UCSD-AML1 (cell line): ENCODE measurements at regions not wholly inside any gene's neighbourhood (a gene's known extent, or its start where the extent isn't known, plus 50 kb on each side); places are given as distances from the start of the nearest gene placed in this dataset.
"Not testable (repeated sequence)": the region's sequence is repeated elsewhere in the genome, so short reads cannot be mapped to it uniquely, and the experiment has no call there.

Experiments
- DNase-seq: peaks from one replicate; lab custom pipeline; 2025; ENCODE audit not compliant: unreplicated experiment; lab: John Stamatoyannopoulos, UW

DNA sequence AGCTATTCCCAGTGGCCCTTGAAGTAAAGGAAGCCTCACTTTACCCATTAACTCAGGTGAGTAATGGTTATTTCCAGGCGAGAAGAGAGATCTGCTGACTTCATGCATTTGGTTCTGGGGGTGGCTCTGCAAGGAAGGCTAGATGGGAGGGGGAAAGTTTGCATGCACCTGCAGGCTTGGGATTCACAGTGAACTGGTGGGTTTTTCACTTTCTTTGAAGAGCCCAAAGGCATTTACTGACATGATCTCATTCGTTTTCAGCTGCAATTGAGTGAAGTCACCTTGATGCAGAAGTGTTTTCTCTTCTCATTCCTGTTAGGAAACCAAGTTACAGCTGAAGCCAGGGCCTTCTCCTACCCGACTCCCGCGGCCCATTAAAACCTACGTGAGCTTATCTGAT, 131.0 kb upstream of the N4BP1 start:
- no peak for DNase-seq

DNA sequence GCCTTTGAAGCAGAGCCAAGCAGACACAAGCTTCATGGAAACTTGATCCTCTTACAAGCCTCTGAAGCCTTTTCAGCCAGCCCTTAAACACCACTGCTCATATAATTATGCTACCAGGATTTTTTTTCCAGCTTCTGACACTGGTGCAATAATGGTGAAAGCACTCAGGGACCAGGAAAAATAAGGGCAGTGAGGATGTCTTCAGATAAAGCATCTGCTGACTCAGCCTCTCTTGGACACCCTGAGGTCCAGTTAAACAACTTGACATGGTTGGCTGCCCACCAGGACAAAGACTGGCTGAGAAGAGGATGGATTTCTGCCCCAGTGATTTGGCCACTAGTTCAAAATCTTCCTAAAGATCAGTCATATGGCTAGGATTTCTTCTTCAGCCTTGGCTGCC, 124.2 kb upstream of the N4BP1 start:
- DNase-seq, result no peak

DNA sequence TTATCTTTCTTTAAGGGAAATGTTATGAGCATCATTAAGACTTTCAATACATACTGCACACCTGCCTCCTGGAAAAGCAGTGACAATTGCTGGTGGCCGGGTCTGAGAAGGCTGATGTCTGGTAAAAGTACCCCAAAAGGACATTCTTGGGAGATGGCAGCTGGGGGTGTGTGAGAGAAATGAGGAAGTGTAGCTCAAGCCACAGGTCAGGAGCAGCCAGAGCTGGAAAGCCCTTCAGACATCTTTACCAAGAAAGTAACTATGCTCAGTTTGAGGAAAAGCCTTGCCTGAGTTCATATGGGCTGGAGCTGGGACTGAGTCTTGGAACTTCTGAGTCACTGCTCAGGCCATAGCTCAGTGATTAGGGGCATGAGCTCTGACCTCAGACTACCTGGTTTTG, 94.7 kb upstream of the N4BP1 start:
- no peak for DNase-seq

DNA sequence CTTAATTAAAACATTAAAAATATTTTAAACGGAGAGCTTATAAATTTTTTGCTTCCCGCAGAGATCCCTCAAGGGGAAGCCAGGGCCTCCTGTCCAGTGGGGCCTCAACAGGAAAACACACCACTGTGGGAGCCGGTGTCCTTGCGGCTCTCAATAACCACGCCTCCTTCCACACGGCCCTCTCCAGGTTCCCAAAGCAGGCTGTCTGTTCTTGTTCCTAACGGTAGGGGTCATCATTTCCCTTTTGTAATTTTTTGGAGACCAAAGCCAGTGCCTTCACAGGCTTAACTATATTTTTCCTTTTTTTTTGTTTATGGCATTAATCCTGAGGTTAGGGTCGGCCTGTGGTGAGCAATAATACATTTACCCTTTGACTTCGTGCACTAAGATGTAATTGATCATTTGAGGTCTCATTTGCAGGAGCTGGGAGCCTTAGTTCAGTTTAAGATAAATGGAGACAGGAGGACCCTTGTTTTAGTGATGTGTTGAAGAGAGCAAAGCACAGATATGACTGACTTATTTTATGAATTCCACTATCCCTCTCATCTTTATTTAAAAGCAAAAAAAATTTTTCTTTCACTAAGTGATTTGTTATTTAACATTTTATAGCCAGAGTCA, 77.5 kb upstream of the N4BP1 start:
- DNase-seq, result peak; percentile 60

DNA sequence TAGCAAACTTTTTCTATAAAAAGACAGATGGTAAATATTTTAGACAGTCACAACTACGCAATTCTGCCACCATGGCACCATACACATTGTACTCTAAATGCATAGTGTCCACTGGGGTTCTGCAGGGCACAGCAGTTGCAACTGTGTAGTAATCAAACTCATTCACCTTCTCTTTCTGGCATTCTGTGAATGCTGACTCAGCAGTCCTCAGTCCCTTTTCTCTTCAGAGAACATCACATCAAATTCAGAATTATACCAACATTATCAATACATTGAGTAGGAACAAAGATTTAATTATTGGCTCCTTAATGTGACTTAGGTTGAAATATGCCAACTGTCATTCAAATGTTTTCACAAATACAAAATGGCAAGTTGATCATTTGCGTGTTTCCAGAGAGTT, 74.2 kb upstream of the N4BP1 start:
- no peak for DNase-seq

DNA sequence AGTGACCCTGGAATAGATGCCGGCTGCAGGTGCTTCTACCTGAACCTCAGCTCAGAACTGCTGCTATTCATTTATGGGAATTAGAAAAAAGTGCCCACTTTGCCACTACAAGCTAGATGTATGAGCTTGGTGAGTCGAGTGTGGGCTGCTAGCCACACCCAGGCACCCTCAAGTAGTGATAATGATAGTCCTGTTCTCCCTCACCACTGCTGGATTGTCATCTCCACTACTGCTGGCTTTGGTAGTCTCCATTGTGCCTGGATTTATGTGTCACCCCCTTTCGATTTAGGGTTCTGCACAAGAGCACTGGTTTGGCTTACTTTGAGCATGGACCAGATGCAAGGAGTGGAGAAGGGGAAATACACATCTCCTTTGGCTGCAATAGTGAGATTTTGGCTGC, 73.0 kb upstream of the N4BP1 start:
- DNase-seq, result no peak

DNA sequence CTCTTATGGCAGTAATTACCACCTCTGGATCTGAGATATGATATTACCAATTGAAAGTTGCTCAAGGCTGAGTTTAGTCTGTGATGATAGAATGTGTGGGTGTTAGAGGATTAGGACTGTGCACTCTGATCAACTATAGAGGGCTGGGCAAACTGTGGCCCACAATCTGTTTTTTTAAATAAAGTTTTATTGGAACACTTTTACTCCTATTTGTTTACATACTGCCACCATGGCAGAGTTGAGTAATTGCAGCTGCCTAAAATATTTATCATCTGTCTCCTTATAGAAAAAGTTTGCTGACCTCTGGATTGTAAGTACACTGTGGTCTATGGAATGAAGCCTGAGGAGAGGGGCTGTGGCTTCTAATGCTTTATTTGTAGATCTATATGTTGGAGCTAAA, 71.5 kb upstream of the N4BP1 start:
- DNase-seq, result no peak

DNA sequence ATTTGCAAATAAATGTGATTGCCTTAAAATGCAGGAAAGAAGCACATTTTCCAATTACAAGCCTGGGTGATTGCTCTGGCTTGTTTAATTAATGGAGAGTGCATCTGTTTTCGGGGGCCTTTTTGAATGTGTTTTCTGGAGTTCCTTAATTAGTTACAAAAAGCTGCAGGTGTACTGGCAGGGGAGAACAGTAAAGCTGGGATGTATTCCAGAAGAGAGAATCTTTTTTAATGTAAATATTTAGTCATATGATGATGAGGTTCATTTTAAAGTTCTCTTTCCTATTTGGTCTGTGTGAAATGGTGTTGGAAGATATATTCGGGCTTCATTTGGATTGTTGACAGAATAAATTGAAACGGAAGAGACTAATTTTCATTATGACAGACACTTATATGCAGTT, 70.9 kb upstream of the N4BP1 start:
- DNase-seq, result no peak

DNA sequence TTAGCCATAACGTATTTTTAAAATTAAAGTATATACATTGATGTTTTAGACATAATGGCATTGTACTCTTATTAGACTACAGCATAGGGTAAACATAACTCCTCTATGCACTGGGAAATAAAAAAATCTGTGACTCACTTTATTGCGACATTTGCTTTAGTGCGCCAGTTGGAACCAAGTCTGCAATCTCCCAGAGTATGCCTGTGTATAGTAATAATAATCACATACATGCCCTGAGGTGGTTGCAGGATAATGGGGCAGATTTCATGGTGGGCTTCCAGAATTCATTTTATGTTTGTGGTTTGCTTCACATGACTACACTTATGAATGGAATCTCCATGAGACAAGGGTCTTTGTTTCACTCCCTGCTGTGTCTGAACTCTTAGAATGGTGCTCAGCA, 66.9 kb upstream of the N4BP1 start:
- no peak for DNase-seq

DNA sequence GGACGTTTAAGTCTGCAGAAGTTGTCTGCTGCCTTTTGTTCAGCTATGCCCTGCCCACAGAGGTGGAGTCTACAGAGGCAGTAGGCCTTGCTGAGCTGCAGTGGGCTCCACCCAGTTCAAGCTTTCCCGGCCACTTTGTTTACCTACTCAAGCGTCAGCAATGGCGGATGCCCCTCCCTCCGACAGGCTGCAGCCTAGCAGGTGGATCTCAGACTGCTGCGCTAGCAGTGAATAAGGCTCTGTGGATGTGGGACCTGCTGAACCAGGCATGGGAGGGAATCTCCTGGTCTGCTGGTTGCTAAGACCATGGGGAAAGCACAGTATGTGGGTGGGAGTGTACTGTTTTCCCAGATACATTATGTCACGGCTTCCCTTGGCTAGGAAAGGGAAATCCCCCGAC, 58.2 kb upstream of the N4BP1 start:
- DNase-seq, result not testable (repeated sequence)

DNA sequence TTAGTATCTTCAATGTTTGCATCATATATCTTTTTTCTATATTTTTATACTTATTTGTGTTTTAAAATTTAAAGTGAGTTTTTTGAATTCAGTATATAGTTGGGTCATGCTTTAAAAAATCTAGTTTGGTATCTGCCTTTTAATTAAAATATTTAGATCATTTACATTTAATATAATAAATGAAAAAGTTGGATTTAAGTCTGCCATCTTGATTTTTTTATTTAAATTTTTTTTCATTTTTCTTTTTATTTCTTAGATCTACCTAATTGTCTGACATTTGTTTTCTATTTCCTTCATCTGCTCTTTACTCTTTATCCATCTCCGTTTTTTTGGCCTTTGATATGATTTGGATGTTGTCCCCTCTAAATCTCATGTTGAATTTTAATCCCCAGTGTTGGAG, 50.0 kb upstream of the N4BP1 start:
- no peak for DNase-seq
